ENCODE measurements at regions not wholly inside any gene's neighbourhood (a gene's known extent, or its start where the extent isn't known, plus 50 kb on each side); places are given as distances from the start of the nearest gene placed in this dataset.
A peak's percentile ranks its signal among the peaks of the same experiment; 100 is the strongest.

GRCh38 chr15:62465173-62465572, 300.1 kb upstream of the C2CD4B start:
- no peaks in the 10 kb centered on the region for H3K27me3 Mint-ChIP-seq (ENCODE audit: low read depth)
- no peak overlapping the region for H3K4me3 Mint-ChIP-seq
- H3K36me3 Mint-ChIP-seq (ENCODE audit: low read depth): no peaks in the 10 kb centered on the region
- H3K4me1 Mint-ChIP-seq (ENCODE audit: low read depth): no peaks in the 10 kb centered on the region
- no peak overlapping the region for H3K27ac Mint-ChIP-seq
- DNase-seq (ENCODE audit: low spot score): no peak
- no peaks in the 10 kb centered on the region for H3K9me3 Mint-ChIP-seq

- H3K36me3 Mint-ChIP-seq (ENCODE audit: low read depth): no peaks in the 10 kb centered on the region
- DNase-seq (ENCODE audit: low spot score): no peak
- no peaks in the 10 kb centered on the region for H3K4me1 Mint-ChIP-seq (ENCODE audit: low read depth)
- H3K27me3 Mint-ChIP-seq (ENCODE audit: low read depth): no peaks in the 10 kb centered on the region
- H3K27ac Mint-ChIP-seq: no peak overlapping the region
- H3K4me3 Mint-ChIP-seq: no peak overlapping the region
- no peaks in the 10 kb centered on the region for H3K9me3 Mint-ChIP-seq
These were observed 304.4 kb upstream of the C2CD4B start for GRCh38 chr15:62469478-62469873.

GRCh38 chr15:62469874-62470688, 305.0 kb upstream of the C2CD4B start:
- Mint-ChIP-seq H3K27me3 (ENCODE audit: low read depth) (no peaks in the 10 kb centered on the region), H3K4me3 (no peak overlapping the region), H3K27ac (no peak overlapping the region), H3K4me1 (ENCODE audit: low read depth) (no peaks in the 10 kb centered on the region), H3K36me3 (ENCODE audit: low read depth) (no peaks in the 10 kb centered on the region), H3K9me3 (no peaks in the 10 kb centered on the region)
- no peak for DNase-seq (ENCODE audit: low spot score)

DNA sequence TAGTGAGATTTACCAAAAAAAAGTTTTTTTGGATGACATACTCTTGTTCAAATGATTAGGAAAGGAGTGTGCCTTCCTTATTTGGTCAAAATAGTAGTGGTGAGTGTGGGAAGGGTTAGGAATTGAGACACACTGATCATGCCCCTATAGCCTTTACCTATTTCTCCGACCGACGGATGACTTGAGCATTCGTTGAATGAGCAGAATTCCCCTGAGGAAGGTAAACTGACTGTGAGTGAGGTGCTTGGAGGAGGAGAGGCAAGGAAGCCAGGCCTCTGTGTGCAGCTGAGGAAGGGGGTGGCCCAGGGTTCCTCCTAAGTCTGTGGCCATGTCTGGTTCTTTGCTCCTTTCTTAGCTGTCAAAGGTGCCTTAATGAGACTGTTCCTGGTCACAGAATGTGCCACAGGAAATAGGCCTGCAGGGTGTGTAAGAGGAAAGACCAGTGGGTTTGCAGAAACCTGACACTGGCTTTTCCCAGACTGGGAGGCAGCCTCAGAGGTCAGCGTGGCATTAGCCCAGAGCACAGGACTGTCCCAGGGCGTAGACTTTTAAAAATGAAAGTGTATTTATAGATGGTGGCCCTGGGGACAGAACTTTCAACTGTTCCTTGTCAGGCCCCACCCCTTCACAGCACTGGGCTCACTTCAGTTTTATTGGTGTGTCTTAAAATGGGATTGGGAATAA, 307.7 kb upstream of the C2CD4B start:
- Mint-ChIP-seq H3K27ac (no peak overlapping the region), H3K4me1 (ENCODE audit: low read depth) (no peaks in the 10 kb centered on the region), H3K9me3 (no peaks in the 10 kb centered on the region), H3K4me3 (no peak overlapping the region), H3K27me3 (ENCODE audit: low read depth) (no peaks in the 10 kb centered on the region), H3K36me3 (ENCODE audit: low read depth) (no peaks in the 10 kb centered on the region)
- DNase-seq (ENCODE audit: low spot score): no peak

GRCh38 chr15:62474021-62474770, 309.1 kb upstream of the C2CD4B start:
- H3K36me3 Mint-ChIP-seq (ENCODE audit: low read depth): no peaks in the 10 kb centered on the region
- H3K9me3 Mint-ChIP-seq: no peaks in the 10 kb centered on the region
- no peaks in the 10 kb centered on the region for H3K27me3 Mint-ChIP-seq (ENCODE audit: low read depth)
- H3K27ac Mint-ChIP-seq: no peak overlapping the region
- H3K4me1 Mint-ChIP-seq (ENCODE audit: low read depth): no peaks in the 10 kb centered on the region
- DNase-seq (ENCODE audit: low spot score): no peak
- H3K4me3 Mint-ChIP-seq: no peak overlapping the region

- H3K27me3 Mint-ChIP-seq (ENCODE audit: low read depth): no peaks in the 10 kb centered on the region
- no peak for DNase-seq (ENCODE audit: low spot score)
- no peaks in the 10 kb centered on the region for H3K9me3 Mint-ChIP-seq
- no peak overlapping the region for H3K27ac Mint-ChIP-seq
- no peaks in the 10 kb centered on the region for H3K4me1 Mint-ChIP-seq (ENCODE audit: low read depth)
- H3K4me3 Mint-ChIP-seq: no peak overlapping the region
- H3K36me3 Mint-ChIP-seq (ENCODE audit: low read depth): no peaks in the 10 kb centered on the region
These were observed 309.7 kb upstream of the C2CD4B start for GRCh38 chr15:62474771-62475124.

DNA sequence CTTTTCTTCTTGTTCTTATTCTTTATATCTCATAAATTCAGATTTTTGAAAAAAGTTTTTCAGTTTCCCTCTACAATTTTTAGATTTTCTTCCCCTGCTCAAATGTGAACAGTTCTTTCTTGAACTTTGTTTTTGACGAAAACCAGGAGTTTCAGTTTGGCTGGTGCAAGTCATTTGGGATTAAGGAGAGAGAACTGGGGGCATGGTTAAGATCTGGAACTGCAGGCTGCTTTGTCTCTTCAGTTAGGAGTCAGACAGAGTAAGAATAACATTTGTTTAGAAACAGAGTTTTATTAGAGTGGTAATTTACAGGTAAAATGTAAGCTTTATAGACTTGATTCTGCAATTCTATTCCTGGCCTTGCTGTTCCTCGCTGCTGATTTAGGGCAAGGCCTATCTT, 310.5 kb upstream of the C2CD4B start:
- Mint-ChIP-seq H3K27me3 (ENCODE audit: low read depth) (no peaks in the 10 kb centered on the region), H3K4me1 (ENCODE audit: low read depth) (no peaks in the 10 kb centered on the region), H3K9me3 (no peaks in the 10 kb centered on the region), H3K36me3 (ENCODE audit: low read depth) (no peaks in the 10 kb centered on the region), H3K27ac (no peak overlapping the region), H3K4me3 (no peak overlapping the region)
- no peak for DNase-seq (ENCODE audit: low spot score)

- DNase-seq (ENCODE audit: low spot score): no peak
- Mint-ChIP-seq H3K36me3 (ENCODE audit: low read depth) (no peaks in the 10 kb centered on the region), H3K27ac (no peak overlapping the region), H3K27me3 (ENCODE audit: low read depth) (no peaks in the 10 kb centered on the region), H3K4me3 (no peak overlapping the region), H3K4me1 (ENCODE audit: low read depth) (no peaks in the 10 kb centered on the region), H3K9me3 (no peaks in the 10 kb centered on the region)
These were observed 311.1 kb upstream of the C2CD4B start for GRCh38 chr15:62476163-62476562.

DNA sequence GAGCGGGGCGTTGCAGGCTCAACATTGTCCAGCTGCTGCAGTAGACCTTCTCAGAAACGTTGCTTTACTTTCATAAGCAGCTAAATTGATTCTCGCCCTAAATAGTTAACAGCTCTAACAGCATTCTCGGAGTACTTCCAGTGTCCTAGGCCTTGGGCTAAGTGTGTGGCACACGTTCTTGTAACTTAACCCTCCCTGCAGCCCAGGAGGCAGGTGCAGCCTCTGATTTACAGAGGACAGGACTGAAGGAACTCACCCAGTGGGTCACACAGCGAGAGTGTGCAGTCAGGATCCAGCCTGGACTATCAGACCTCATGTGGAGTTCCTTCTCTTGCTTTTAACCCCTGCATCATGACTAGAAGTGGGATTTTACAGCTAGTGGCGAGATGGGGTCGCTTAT, 312.8 kb upstream of the C2CD4B start:
- no peak overlapping the region for H3K27ac Mint-ChIP-seq
- H3K4me1 Mint-ChIP-seq (ENCODE audit: low read depth): peaks cover 2% of the 10 kb centered on the region
- H3K27me3 Mint-ChIP-seq (ENCODE audit: low read depth): no peaks in the 10 kb centered on the region
- no peaks in the 10 kb centered on the region for H3K9me3 Mint-ChIP-seq
- DNase-seq (ENCODE audit: low spot score): no peak
- no peak overlapping the region for H3K4me3 Mint-ChIP-seq
- no peaks in the 10 kb centered on the region for H3K36me3 Mint-ChIP-seq (ENCODE audit: low read depth)

GRCh38 chr15:62482785-62483429, 317.8 kb upstream of the C2CD4B start:
- no peak overlapping the region for H3K27ac Mint-ChIP-seq
- no peaks in the 10 kb centered on the region for H3K36me3 Mint-ChIP-seq (ENCODE audit: low read depth)
- peaks cover 2% of the 10 kb centered on the region for H3K4me1 Mint-ChIP-seq (ENCODE audit: low read depth)
- no peak overlapping the region for H3K4me3 Mint-ChIP-seq
- no peaks in the 10 kb centered on the region for H3K27me3 Mint-ChIP-seq (ENCODE audit: low read depth)
- DNase-seq (ENCODE audit: low spot score): peak; percentile 7
- no peaks in the 10 kb centered on the region for H3K9me3 Mint-ChIP-seq

- H3K4me3 Mint-ChIP-seq: no peak overlapping the region
- peaks cover 2% of the 10 kb centered on the region for H3K4me1 Mint-ChIP-seq (ENCODE audit: low read depth)
- no peak for DNase-seq (ENCODE audit: low spot score)
- H3K27me3 Mint-ChIP-seq (ENCODE audit: low read depth): no peaks in the 10 kb centered on the region
- H3K36me3 Mint-ChIP-seq (ENCODE audit: low read depth): no peaks in the 10 kb centered on the region
- no peaks in the 10 kb centered on the region for H3K9me3 Mint-ChIP-seq
- no peak overlapping the region for H3K27ac Mint-ChIP-seq
These were observed 318.7 kb upstream of the C2CD4B start for GRCh38 chr15:62483814-62484213.

DNA sequence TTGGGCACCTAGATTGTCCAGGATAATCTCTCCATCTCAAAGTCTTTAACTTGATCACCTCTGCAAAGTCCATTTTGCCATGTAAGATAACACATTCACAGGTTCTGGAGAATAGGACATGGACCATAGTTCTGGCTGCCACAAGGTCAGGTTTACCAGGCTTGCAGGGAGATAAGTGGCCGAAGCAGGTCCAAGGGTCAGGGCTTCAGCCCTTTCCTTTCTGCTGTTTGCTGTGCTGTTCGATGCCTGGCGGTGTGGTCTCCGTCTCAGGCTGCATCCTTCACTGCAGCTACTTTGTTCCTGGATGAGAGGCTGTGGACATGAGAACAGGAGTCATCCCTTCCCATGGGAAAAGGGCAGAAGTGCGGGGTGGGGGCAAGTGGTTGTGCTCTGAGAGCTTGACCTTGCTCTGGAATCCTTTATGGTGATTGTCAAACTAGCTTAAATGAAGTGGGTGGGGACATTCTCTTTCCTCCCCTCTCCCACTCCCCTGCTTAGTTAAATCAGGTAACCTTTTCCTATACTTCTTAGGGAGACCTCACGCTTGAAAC, 320.2 kb upstream of the C2CD4B start:
- no peak for DNase-seq (ENCODE audit: low spot score)
- peaks cover 2% of the 10 kb centered on the region for H3K4me1 Mint-ChIP-seq (ENCODE audit: low read depth)

DNA sequence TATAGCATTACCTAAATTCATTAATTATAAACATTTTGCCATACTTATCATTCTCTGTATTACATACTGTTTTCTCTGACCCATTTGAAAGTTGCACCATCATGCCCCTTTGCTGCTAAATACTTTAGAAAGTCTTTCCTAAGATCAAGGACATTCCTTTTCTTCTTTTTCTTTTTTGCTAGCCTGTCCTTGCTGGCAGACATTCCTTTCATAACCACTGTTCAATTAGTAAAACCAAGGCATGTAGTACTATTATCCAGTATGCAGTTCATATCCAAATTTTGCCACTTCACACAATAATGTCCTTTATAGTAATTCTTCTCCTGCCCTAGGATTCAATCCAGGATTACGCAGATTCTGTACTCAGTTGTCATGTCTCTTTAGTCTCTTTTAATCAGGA, 321.0 kb upstream of the C2CD4B start:
- no peak for DNase-seq (ENCODE audit: low spot score)
- no peaks in the 10 kb centered on the region for H3K36me3 Mint-ChIP-seq (ENCODE audit: low read depth)
- no peak overlapping the region for H3K4me3 Mint-ChIP-seq
- H3K9me3 Mint-ChIP-seq: no peaks in the 10 kb centered on the region
- no peaks in the 10 kb centered on the region for H3K27me3 Mint-ChIP-seq (ENCODE audit: low read depth)
- no peak overlapping the region for H3K27ac Mint-ChIP-seq
- peaks cover 2% of the 10 kb centered on the region for H3K4me1 Mint-ChIP-seq (ENCODE audit: low read depth)

More for the DNA sequence above, 320.2 kb upstream of the C2CD4B start:
- Mint-ChIP-seq H3K9me3 (no peaks in the 10 kb centered on the region), H3K27ac (no peak overlapping the region), H3K27me3 (ENCODE audit: low read depth) (no peaks in the 10 kb centered on the region), H3K4me3 (no peak overlapping the region), H3K36me3 (ENCODE audit: low read depth) (no peaks in the 10 kb centered on the region)

DNA sequence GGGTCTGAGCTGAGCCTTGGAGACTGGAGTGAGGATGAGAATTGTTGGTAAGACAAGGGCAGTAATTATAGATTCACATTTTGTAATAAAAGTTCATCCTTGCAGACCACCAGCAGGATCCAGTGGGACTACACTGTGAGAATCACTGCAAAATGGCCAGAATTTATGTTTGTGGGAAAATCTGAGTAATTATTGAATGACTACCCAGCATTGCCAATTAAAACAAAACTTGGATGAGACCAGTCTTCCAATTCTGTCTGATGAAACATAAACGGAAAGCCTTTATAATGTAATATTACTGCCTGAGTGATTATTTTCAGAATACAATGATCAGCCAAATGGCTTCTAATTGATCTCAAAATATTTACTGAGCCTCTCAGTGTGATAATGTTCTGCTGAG, 323.3 kb upstream of the C2CD4B start:
- Mint-ChIP-seq H3K36me3 (ENCODE audit: low read depth) (no peaks in the 10 kb centered on the region), H3K27ac (no peak overlapping the region), H3K4me1 (ENCODE audit: low read depth) (no peaks in the 10 kb centered on the region), H3K9me3 (no peaks in the 10 kb centered on the region), H3K27me3 (ENCODE audit: low read depth) (no peaks in the 10 kb centered on the region), H3K4me3 (no peak overlapping the region)
- DNase-seq (ENCODE audit: low spot score): no peak
